ENCODE measurements at regions not wholly inside any gene's neighbourhood (a gene's known extent, or its start where the extent isn't known, plus 50 kb on each side); places are given as distances from the start of the nearest gene placed in this dataset.

GRCh38 chr5:167147879-167148278 is 1143.6 kb upstream of the WWC1 start:
- DNase-seq (ENCODE audit: low spot score) = no peak

DNA sequence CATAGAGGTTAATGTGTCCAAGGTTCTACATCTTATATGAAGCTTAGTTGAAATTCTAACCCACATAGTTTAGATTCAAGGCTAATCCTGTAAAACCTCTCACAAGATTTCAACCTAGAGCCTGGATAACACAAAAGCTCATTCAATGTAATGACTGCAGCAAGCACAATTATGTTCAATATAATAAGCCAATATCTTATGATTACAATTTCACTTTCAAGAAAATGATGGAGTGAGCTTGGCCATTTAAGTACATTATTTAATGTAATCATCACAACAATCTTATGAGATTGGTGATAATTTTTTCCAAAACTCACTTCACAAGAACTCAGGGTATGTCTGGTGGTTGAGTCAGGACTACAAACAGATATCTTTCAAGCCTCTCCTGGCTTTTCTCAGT is 1140.8 kb upstream of the WWC1 start:
- no peak for DNase-seq (ENCODE audit: low spot score)

GRCh38 chr5:167152561-167152960 is 1138.9 kb upstream of the WWC1 start:
- DNase-seq (ENCODE audit: low spot score) = no peak

DNA sequence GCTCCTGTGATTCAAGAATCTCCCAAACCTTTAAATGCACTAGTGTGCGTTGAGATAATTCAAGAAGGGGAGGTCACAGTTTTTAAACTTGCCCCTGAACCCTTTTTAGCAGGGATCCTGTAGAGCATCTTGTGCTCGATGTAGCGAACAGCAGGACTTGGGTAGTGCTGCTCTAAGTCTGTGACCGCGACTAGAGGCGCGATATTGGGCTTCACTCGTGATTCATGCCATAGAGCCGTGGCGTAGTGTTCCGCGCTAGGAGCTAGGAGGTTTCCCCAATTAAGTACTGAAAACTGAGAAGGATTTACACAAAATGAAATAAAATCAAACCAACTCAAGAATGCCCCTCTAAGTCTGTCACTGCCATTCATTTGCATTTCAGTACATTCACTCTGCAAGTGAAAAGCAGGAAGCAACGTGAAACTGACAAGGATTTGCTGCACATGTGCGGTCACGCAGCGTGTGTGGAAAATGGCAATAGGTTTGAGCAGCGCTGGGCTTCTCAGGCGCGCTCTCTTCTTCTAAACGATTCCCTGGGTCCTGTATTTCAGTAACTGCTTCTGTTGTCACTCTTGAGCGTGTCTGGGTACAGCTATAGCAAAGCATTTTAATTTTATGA is 1135.9 kb upstream of the WWC1 start:
- DNase-seq (ENCODE audit: low spot score) = no peak

GRCh38 chr5:167156446-167156845 is 1135.0 kb upstream of the WWC1 start:
- no peak for DNase-seq (ENCODE audit: low spot score)

DNA sequence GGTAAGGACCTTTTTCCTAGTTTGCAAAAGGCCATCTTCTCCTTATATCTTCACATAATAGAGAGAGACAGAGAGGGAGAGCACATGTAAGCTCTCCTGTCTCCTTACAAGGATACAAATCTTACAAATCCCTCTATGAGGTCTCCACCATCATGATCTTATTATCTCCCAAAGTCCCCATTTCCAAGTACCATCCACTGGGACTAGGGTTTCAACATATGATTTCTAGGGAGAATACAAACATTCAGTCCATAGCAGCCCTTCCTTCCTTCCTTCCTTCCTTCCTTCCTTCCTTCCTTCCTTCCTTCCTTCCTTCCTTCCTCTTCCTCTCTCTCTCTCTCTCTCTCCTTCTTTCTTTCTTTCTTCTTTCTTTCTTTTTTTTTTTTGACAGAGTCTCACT is 1132.9 kb upstream of the WWC1 start:
- no peak for DNase-seq (ENCODE audit: low spot score)

GRCh38 chr5:167160388-167160787 is 1131.1 kb upstream of the WWC1 start:
- no peak for DNase-seq (ENCODE audit: low spot score)

- DNase-seq (ENCODE audit: low spot score) = no peak
Measured at GRCh38 chr5:167166696-167167095, 1124.7 kb upstream of the WWC1 start.

- no peak for DNase-seq (ENCODE audit: low spot score)
Measured at GRCh38 chr5:167167191-167167795, 1124.2 kb upstream of the WWC1 start.

- no peak for DNase-seq (ENCODE audit: low spot score)
Measured at GRCh38 chr5:167168971-167169370, 1122.5 kb upstream of the WWC1 start.

DNA sequence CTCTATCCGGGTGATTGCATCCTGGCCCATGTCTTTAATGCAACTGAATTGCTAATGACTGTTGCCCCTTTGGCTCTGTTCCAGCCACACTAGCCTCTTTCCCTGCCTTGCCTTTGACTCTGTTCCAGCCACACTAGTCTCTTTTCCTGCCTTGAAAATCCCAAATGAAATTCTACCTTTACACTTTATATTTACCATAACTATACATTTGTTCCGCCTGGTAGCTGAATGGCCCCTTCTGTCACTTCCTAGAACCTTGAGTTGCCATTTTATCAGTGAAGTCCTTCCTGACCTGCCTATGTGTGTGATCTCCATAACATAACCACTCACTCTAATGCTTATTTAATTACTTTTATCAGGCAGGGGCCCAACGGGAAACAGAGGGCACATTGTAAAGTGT is 1120.4 kb upstream of the WWC1 start:
- no peak for DNase-seq (ENCODE audit: low spot score)

- DNase-seq (ENCODE audit: low spot score) = no peak
Measured at GRCh38 chr5:167177736-167178135, 1113.7 kb upstream of the WWC1 start.

GRCh38 chr5:167180906-167181305 is 1110.5 kb upstream of the WWC1 start:
- DNase-seq (ENCODE audit: low spot score) = no peak

DNA sequence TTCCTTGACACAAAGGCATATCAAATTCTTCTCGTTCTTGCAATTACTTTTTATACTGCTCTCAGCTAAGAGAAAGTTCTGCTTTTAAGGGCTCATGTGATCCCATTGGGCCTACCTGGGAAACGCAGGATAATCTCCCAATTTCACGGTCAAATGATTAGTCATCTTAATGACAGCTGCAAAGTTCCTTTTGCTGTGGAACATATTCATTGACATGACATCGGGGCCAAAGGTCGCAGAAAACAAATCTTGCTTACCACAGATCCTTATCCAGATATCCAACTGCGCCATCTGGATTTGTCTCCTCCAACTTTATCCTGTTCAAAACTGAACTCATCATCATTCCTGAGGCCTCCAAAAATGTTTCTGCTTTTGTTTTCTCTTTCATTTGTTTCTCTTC is 1085.6 kb upstream of the WWC1 start:
- no peak for DNase-seq (ENCODE audit: low spot score)

- no peak for DNase-seq (ENCODE audit: low spot score)
Measured at GRCh38 chr5:167207081-167207480, 1084.4 kb upstream of the WWC1 start.

DNA sequence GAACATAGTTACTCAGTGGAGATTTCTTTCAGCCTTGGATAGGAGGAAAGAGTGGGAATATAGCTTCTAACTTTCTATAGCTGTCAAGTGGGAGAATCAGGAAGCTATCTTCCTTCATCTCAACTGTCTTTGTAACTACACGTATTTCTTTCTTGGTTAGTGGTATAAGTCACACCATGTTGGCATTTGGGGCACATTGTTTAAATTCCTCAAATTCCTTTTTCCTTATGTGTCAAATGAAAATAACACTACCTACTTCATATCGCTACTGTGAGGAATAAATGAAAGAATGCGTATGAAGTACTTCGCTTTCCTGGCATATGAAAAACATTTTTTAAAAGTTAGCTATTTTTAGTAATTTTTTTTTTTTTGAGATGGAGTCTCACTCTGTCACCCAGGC is 1082.5 kb upstream of the WWC1 start:
- no peak for DNase-seq (ENCODE audit: low spot score)

- DNase-seq (ENCODE audit: low spot score) = no peak
Measured at GRCh38 chr5:167217097-167217743, 1074.2 kb upstream of the WWC1 start.

DNA sequence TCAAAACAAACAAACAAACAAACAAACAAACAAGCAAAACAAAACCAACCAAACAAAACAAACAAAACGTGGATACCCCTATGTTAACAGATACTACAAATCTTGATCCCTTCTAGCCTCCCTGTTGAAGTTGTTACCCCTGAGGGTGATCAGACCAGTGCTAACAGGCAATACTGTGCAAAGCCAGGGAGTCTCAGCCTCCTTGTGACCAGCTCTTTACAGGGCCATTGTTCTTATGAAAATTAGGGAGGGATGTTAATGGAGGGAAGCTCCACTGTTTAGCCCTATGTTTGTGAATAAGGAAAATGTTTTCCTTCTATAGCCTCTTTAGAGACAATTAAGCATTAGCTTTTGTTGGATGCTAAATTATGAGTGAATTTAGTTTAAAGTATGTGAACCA is 1072.1 kb upstream of the WWC1 start:
- DNase-seq (ENCODE audit: low spot score) = no peak

DNA sequence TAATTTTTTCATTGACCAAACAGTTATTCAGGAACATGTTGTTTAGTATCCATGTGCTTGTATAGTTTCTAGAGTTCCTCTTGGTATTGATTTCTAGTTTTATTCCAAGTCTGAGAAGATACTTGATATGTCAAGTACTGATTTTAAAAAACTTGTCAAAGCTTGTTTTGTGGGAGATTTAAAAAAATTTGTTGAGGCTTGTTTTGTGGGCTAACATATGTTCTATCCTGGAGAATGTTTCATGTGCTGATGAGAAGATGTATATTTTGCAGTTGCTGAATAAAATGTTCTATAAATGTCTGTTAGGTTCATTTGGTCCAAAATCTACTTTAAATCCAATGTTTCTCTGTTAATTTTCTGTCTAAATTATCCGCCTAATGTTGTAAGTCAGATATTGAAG is 1065.1 kb upstream of the WWC1 start:
- DNase-seq (ENCODE audit: low spot score) = no peak

- no peak for DNase-seq (ENCODE audit: low spot score)
Measured at GRCh38 chr5:167228134-167228533, 1063.3 kb upstream of the WWC1 start.

DNA sequence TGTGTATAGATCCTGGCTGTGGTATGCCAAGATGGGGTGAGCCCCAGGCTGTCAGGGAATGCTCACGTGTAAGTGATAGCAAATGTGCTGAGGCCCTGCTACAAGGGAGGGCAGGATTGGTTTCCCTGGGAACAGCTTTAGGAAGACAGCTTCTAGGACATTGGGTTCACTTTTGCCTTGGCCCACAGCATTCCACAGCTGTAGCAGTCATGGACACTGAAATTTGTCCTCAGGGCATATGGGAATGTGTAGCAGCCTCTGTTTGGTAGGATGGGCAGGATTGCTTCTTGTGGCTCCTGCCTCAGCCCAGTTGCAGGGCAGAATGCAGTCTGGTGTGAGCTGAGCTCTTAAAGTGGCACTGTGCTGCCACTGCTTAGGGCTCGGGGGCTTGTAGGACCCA is 1061.7 kb upstream of the WWC1 start:
- DNase-seq (ENCODE audit: low spot score) = no peak

DNA sequence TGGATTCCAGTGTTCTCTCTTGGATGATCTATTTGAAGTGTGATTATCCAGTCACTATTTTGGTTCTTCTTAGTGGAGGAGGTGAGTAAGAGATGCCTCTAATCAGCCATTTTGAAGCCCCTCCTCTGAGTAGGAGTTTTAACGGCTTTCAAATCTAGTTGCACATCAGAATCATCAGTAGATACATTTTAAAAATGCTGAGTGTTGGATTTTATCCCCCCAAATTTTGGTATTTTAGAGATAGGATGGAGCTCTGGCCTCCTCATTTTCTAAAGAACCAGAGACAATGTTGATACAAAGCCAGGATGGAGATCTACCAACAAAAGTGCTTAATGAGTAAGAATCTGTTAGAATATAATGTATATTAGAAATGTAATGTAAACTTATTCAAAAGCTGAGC is 1061.0 kb upstream of the WWC1 start:
- DNase-seq (ENCODE audit: low spot score) = no peak

- no peak for DNase-seq (ENCODE audit: low spot score)
Measured at GRCh38 chr5:167232675-167233311, 1058.7 kb upstream of the WWC1 start.
